PFSK-1 (cell line): ENCODE measurements at regions not wholly inside any gene's neighbourhood (a gene's known extent, or its start where the extent isn't known, plus 50 kb on each side); places are given as distances from the start of the nearest gene placed in this dataset.

ENCODE experiments used
- FOXP2 ChIP-seq: optimal IDR thresholded peaks from 2 replicates; pipeline ENCODE3; 2011; ENCODE audit warnings: borderline replicate concordance, control low read depth, inconsistent platforms; ENCODE audit not compliant: insufficient read depth; ENCODE audit errors: extremely low read length, extremely low read depth
- POLR2AphosphoS5 ChIP-seq: IDR thresholded peaks from 2 replicates; pipeline ENCODE4 v1.6.1; 2012; ENCODE audit warnings: low read depth, mild to moderate bottlenecking, control low read depth, low read length, moderate library complexity
- SIN3A ChIP-seq: IDR thresholded peaks from 2 replicates; pipeline ENCODE4 v1.6.1; 2012; ENCODE audit warnings: mild to moderate bottlenecking, low read length, moderate library complexity, borderline replicate concordance; ENCODE audit not compliant: insufficient read depth
- TAF1 ChIP-seq: IDR thresholded peaks from 2 replicates; pipeline ENCODE4 v1.6.1; 2012; ENCODE audit warnings: low read length, control low read depth, borderline replicate concordance; ENCODE audit not compliant: insufficient read depth
- TF ChIP-seq, protein P1 (sequence below), 2 experiments: IDR thresholded peaks; 2 replicates each; pipeline versions ENCODE4 v1.6.1 to v1.8.0; 2011 to 2012; ENCODE audit warnings: low read depth in 2 of 2, low read length in 2 of 2, control low read depth in 1 of 2, inconsistent platforms in 1 of 2, mild to moderate bottlenecking in 1 of 2, moderate library complexity in 1 of 2; ENCODE audit not compliant: insufficient read depth in 1 of 2

- TF ChIP-seq POLR2AphosphoS5 (no peak), SIN3A (no peak), TAF1 (no peak), FOXP2 (no peak)
- TF ChIP-seq, protein P1, sequence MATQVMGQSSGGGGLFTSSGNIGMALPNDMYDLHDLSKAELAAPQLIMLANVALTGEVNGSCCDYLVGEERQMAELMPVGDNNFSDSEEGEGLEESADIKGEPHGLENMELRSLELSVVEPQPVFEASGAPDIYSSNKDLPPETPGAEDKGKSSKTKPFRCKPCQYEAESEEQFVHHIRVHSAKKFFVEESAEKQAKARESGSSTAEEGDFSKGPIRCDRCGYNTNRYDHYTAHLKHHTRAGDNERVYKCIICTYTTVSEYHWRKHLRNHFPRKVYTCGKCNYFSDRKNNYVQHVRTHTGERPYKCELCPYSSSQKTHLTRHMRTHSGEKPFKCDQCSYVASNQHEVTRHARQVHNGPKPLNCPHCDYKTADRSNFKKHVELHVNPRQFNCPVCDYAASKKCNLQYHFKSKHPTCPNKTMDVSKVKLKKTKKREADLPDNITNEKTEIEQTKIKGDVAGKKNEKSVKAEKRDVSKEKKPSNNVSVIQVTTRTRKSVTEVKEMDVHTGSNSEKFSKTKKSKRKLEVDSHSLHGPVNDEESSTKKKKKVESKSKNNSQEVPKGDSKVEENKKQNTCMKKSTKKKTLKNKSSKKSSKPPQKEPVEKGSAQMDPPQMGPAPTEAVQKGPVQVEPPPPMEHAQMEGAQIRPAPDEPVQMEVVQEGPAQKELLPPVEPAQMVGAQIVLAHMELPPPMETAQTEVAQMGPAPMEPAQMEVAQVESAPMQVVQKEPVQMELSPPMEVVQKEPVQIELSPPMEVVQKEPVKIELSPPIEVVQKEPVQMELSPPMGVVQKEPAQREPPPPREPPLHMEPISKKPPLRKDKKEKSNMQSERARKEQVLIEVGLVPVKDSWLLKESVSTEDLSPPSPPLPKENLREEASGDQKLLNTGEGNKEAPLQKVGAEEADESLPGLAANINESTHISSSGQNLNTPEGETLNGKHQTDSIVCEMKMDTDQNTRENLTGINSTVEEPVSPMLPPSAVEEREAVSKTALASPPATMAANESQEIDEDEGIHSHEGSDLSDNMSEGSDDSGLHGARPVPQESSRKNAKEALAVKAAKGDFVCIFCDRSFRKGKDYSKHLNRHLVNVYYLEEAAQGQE (IDR thresholded peaks at IDR 0.05; ENCODE audit: insufficient read depth in 1 of 2, low read depth in 2 of 2, low read length in 2 of 2): no peak
These were observed 434.7 kb downstream of the GRB14 start for GRCh38 chr2:164186591-164186990.
